NCI-H345 treated with DMSO at 0.1 percent for 48 hours (cell line): ENCODE measurements at regions not wholly inside any gene's neighbourhood (a gene's known extent, or its start where the extent isn't known, plus 50 kb on each side); places are given as distances from the start of the nearest gene placed in this dataset.

Experiments used
- DNase-seq: peaks from one replicate; lab custom pipeline; 2025; ENCODE audit not compliant: unreplicated experiment; lab: John Stamatoyannopoulos, UW

DNA sequence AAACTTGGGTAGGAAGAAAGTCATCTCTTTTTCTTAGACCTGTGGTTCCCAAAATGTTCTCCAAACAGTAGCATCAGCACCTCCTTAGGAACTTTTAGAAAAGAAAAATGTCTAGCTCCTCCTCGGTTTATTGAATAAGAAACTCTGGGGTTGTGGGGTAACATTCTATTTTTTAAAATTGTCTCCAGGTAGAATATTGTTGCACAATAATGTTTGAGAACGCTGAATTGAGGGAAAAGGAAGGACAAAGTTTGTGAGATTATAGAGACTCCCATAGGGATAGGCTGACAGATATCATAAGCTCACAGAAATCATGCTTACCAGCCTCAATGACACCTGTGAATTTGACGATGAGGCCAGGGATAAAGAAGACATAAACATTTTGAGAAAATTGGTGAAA lies 1199.0 kb upstream of the CDH6 start:
- no peak for DNase-seq

GRCh38 chr5:29993286-29993685 lies 1200.2 kb upstream of the CDH6 start:
- DNase-seq = no peak

- no peak for DNase-seq
Measured at GRCh38 chr5:29992248-29992647, 1201.2 kb upstream of the CDH6 start.

GRCh38 chr5:29990681-29991080 lies 1202.8 kb upstream of the CDH6 start:
- no peak for DNase-seq

- no peak for DNase-seq
Measured at GRCh38 chr5:29984156-29984540, 1209.3 kb upstream of the CDH6 start.

DNA sequence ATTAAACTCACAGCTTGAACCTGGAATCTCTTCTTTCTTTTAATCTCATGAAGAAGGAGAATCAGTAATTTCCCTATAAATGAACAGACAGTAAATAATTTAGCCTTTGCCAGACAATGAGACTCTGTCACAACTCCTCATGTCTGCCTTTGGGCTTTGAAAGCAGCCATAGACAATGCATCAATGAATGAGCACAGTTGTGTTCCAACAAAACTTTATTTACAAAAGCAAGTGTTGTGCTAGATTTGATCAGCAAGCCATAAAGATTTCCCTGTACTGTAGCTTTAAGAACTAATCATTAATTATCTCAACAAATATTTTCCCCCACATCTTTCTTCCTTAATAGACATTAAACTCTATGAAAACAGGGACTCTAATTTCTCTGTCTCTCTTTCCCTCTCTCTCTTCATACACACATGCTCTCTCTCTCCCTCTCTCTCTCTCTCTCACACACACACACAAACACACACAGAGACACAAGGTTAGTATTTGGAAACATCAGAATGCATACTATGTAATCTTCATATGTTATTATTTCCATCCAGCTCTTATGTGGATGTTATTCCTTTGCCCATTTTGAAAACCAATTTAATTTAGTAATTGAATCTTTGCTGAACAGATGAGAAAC lies 1209.8 kb upstream of the CDH6 start:
- DNase-seq = no peak

DNA sequence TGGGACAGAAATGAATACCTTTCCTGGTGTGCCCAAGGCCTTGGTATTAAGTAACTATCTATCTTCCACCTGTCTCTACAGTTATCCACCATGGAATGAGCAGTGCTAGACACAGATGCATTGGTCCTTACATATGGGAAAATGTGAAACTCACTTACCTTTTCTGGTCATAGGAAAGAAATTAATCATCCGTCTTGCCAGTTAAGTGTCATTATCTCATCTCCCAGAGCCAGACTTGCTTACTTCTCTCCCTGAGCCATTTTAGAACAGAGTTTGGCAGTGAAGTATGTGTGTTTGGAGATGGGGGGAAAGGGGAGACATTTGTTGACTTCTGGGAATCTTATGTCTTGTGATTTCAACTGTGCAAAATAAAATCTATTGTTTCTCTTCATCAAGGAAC lies 1211.0 kb upstream of the CDH6 start:
- DNase-seq = no peak

DNA sequence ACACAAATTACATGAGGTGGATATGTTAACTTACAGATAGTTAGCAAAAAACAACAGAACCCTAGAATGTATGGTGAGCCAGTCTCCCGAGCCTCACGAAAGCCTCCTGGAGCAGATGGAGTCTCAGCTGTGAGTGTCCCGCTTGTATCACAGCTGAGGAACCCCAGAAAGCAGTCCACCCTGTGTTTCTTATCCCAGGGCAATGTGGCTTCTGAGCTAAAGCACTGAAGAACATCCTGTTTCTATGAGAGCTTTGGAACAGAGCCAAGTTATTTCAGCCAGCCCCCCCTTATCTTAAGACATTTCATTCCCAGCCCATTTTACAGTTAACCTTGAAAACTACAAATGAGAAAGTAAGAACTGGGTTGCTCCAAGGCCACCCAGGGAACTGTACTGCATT lies 1220.9 kb upstream of the CDH6 start:
- no peak for DNase-seq

DNA sequence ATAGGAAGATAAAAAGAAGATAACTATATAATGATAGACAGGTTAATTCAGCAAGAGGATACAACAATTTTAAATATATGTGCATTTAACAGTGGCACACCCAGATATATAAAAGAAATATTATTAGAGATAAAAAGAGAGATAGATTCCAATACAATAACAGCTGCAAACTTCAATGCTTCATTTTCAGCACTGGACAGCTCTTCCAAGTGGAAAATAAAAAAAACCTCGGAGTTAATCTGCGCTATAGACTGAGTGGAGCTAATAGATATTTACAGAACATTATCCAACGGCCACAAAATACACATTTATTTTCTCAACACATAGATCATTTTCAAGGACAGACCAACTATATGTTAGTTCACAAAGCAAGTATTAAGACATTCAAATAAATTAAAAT lies 1229.5 kb upstream of the CDH6 start:
- DNase-seq = no peak

DNA sequence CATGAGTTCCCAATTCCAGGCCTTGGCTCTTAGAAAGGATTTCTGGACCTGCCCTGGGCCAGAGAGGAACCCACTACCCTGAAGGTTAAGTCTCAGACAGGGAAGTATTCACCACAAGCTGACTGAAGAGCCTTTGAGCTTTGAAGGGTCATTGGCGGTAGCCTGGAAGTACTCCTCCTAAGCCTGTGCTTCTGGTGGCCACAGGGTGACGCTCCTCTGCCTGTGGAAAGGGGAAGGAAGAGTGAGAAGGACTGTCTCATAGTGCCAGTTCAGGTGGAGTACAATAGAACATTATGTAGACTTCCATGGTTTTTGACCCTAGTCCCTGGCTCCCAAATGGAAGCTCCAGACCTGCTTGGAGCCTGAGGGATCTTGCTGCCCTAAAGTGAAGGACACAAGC lies 1233.2 kb upstream of the CDH6 start:
- DNase-seq = no peak

GRCh38 chr5:29950416-29951145 lies 1242.9 kb upstream of the CDH6 start:
- DNase-seq = no peak

- no peak for DNase-seq
Measured at GRCh38 chr5:29949301-29949872, 1244.1 kb upstream of the CDH6 start.

DNA sequence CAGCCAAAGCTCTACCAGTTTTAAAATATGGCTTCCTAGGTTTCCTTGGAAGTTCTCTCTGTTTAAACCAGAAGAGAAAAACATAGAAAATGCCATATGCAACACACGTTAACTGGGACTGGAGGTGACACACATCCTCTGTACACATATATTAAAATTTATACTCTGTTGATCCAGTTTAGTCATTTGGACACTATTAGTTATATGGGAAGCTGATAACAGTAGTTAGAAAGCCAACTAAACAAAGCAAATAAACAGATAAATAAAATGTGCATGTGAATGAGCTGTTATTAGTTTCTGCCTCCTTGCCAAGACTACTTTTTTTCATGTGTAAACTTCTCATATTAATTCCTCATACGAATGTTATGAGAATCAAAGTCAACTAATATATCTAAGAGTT lies 1249.2 kb upstream of the CDH6 start:
- no peak for DNase-seq

- DNase-seq = no peak
Measured at GRCh38 chr5:29942089-29942488, 1251.4 kb upstream of the CDH6 start.

DNA sequence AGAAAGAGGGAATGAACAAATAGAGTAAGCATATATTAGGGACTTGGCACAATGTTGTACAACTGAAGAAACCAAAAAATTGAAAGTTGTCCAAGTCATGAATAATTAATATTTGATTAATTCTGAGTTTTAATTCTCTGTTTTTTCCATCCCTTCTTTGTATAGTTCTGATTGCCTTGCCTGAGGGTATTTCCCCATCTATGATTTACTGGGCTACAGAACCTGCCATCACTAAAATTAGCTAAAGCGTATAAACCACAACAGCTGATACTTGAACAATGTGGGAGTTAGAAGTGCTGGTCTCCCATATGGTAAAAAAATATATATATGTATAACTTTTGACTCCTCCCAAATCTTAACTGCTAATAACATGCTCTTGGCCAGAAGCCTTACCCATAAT lies 1253.5 kb upstream of the CDH6 start:
- DNase-seq = no peak

DNA sequence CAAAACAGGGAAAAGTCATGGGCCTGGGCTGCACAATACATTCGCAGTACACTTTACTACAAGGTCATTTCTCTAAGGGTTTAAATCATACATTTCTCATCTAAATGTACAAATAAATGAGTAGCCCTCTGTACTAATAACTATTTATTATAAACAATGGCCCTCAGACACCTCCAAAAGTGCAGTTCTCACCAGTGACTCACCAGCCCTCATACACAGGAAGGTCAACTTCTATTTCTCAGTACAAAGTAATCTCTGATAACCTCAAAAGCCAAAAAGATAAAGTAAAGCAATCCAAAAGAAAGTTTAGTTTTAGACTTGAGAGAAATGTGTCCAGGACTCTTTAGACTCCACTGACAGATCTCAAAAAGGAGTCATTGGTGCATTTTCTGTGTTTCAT lies 1258.1 kb upstream of the CDH6 start:
- no peak for DNase-seq

DNA sequence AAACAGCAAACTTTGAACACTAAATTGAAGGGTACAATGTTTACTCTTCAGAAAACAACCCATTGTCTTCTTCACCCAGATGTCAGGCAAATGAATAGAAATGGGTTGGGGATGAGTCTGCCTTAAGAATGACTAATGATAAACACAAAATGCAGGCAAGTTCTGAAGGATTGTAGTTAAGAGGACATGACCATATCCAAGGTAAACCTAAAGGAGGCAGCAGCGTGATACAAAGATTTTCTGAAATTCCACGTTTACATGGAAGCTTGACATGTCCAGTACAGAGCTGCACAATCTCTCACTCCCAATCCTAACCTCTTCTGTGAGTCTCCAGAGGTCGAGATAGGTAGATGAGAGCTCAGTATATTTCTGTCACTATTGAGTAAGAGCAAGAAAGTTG lies 1263.2 kb upstream of the CDH6 start:
- no peak for DNase-seq

- DNase-seq = no peak
Measured at GRCh38 chr5:29924107-29924506, 1269.4 kb upstream of the CDH6 start.

GRCh38 chr5:29905626-29906353 lies 1287.7 kb upstream of the CDH6 start:
- DNase-seq = no peak

DNA sequence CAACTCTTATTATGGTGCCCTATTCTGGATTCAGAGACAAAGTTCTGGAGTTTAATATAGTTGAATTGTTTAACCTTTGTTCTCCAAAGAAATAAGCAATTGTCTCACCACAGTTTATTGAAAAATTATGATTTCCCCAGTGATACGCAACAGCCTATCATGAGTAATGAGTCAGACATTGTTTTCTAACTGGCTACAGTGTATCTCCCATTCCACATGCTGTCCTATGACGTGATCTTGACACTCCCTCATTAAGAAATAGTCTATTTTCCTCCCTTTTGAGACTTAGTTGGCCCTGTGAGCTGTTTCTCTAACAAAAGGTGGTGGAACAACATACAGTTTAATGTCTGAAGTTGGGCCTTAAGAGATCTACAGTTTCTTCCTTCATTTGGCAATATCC lies 1290.6 kb upstream of the CDH6 start:
- no peak for DNase-seq

GRCh38 chr5:29899583-29899982 lies 1293.9 kb upstream of the CDH6 start:
- no peak for DNase-seq

- DNase-seq = peak; percentile 2
Measured at GRCh38 chr5:29897916-29898315, 1295.6 kb upstream of the CDH6 start.
